Smooth muscle cell (in vitro differentiated cells): ENCODE measurements at regions not wholly inside any gene's neighbourhood (a gene's known extent, or its start where the extent isn't known, plus 50 kb on each side); places are given as distances from the start of the nearest gene placed in this dataset.

Experiments
- DNase-seq: peaks from one replicate; lab custom pipeline; 2025; ENCODE audit not compliant: unreplicated experiment; lab: John Stamatoyannopoulos, UW
- H2AFZ ChIP-seq: fragments of 200-600 bp; sonication (generic); 2 replicates; pipeline ENCODE4 v1.6.0; 2016; ENCODE audit warnings: antibody characterized with exemption, low read depth, mild to moderate bottlenecking
- H3F3A ChIP-seq: fragments of 200-600 bp; sonication (generic); 2 replicates; pipeline ENCODE4 v1.6.0; 2017; ENCODE audit warnings: antibody characterized with exemption, low read depth
- H3K27ac ChIP-seq: fragments of 200-600 bp; sonication (generic); 2 replicates; pipeline ENCODE4 v1.5.1; 2016; ENCODE audit warnings: low read depth, mild to moderate bottlenecking
- H3K27me3 ChIP-seq: fragments of 200-600 bp; sonication (generic); 2 replicates; pipeline ENCODE4 v1.6.1; 2016; ENCODE audit warnings: low read depth, mild to moderate bottlenecking
- H3K36me3 ChIP-seq: fragments of 200-600 bp; sonication (generic); 2 replicates; pipeline ENCODE4 v1.5.1; 2016; ENCODE audit warnings: low read depth
- H3K4me1 ChIP-seq: fragments of 200-600 bp; sonication (generic); 2 replicates; pipeline ENCODE4 v1.5.1; 2016; ENCODE audit warnings: low read depth
- H3K4me2 ChIP-seq: fragments of 200-600 bp; sonication (generic); 2 replicates; pipeline ENCODE4 v1.6.0; 2016; ENCODE audit warnings: mild to moderate bottlenecking
- H3K4me3 ChIP-seq: fragments of 200-600 bp; sonication (generic); 2 replicates; pipeline ENCODE4 v1.5.1; 2016; ENCODE audit warnings: mild to moderate bottlenecking
- H3K79me2 ChIP-seq: fragments of 200-600 bp; sonication (generic); 2 replicates; pipeline ENCODE4 v1.6.0; 2016; ENCODE audit warnings: low read depth, mild to moderate bottlenecking
- H3K9ac ChIP-seq: fragments of 200-600 bp; sonication (generic); 2 replicates; pipeline ENCODE4 v1.6.0; 2016; ENCODE audit warnings: low read depth
- H3K9me3 ChIP-seq: fragments of 200-600 bp; sonication (generic); replicated peaks from 2 replicates; pipeline ENCODE4 v1.5.1; 2016; ENCODE audit warnings: low read depth
- H4K20me1 ChIP-seq: fragments of 200-600 bp; sonication (generic); 2 replicates; pipeline ENCODE4 v1.6.0; 2016; ENCODE audit warnings: low read depth
- CTCF ChIP-seq: fragments of 200-600 bp; sonication (generic); IDR thresholded peaks from 2 replicates; pipeline ENCODE4 v1.5.1; 2017; ENCODE audit warnings: borderline replicate concordance, mild to moderate bottlenecking, antibody characterized with exemption; ENCODE audit not compliant: insufficient read depth, poor library complexity, severe bottlenecking
- WGBS: methylation state at CpG from one replicate; pipeline ENCODE4 v1.1.7; 2016; ENCODE audit warnings: low lambda C conversion rate; 5-methylcytosine and 5-hydroxymethylcytosine counted together

GRCh38 chr21:16900685-16901084, 612.2 kb upstream of the CXADR start:
- no peaks in the 10 kb centered on the region for H3K79me2 ChIP-seq
- no peak overlapping the region for H3K4me2 ChIP-seq
- no peak overlapping the region for H3K27ac ChIP-seq
- no peak for DNase-seq
- TF ChIP-seq CTCF, result no peak
- H3K27me3 ChIP-seq, result no peaks in the 10 kb centered on the region
- no peak overlapping the region for H2AFZ ChIP-seq
- no peaks in the 10 kb centered on the region for H3K4me1 ChIP-seq
- no peak overlapping the region for H3K9ac ChIP-seq
- no peak overlapping the region for H3K4me3 ChIP-seq
- H3K9me3 ChIP-seq, result no peaks in the 10 kb centered on the region
- H3K36me3 ChIP-seq, result no peaks in the 10 kb centered on the region
- H3F3A ChIP-seq, result no peaks in the 10 kb centered on the region
- H4K20me1 ChIP-seq, result no peaks in the 10 kb centered on the region
- 86% methylated on average over 1 of the region's 1 CpG for WGBS

GRCh38 chr21:16908077-16908476, 604.8 kb upstream of the CXADR start:
- no peak for DNase-seq
- WGBS, result 94% methylated on average over 1 of the region's 1 CpG
- no peaks in the 10 kb centered on the region for H4K20me1 ChIP-seq

GRCh38 chr21:16910435-16911165, 602.2 kb upstream of the CXADR start:
- no peak overlapping the region for H3K4me3 ChIP-seq
- no peak overlapping the region for H3K27ac ChIP-seq
- no peak overlapping the region for H2AFZ ChIP-seq
- no peaks in the 10 kb centered on the region for H4K20me1 ChIP-seq
- no peak overlapping the region for H3K9ac ChIP-seq
- H3K79me2 ChIP-seq, result no peaks in the 10 kb centered on the region
- DNase-seq, result no peak
- H3K36me3 ChIP-seq, result no peaks in the 10 kb centered on the region
- TF ChIP-seq CTCF, result no peak
- no peaks in the 10 kb centered on the region for H3F3A ChIP-seq
- no peaks in the 10 kb centered on the region for H3K9me3 ChIP-seq
- no peak overlapping the region for H3K4me2 ChIP-seq
- no peaks in the 10 kb centered on the region for H3K4me1 ChIP-seq
- no peaks in the 10 kb centered on the region for H3K27me3 ChIP-seq
- WGBS, result 82% methylated on average over 4 of the region's 4 CpGs

More at GRCh38 chr21:16908077-16908476, 604.8 kb upstream of the CXADR start:
- Histone ChIP-seq H3F3A (no peaks in the 10 kb centered on the region), H2AFZ (no peak overlapping the region), H3K79me2 (no peaks in the 10 kb centered on the region), H3K27me3 (no peaks in the 10 kb centered on the region), H3K4me1 (no peaks in the 10 kb centered on the region), H3K4me2 (no peak overlapping the region), H3K9ac (no peak overlapping the region), H3K27ac (no peak overlapping the region), H3K9me3 (no peaks in the 10 kb centered on the region), H3K36me3 (no peaks in the 10 kb centered on the region), H3K4me3 (no peak overlapping the region)
- no peak for TF ChIP-seq CTCF

- no peaks in the 10 kb centered on the region for H3K4me1 ChIP-seq
- no peaks in the 10 kb centered on the region for H3F3A ChIP-seq
- no peak for TF ChIP-seq CTCF
- H3K9ac ChIP-seq, result no peak overlapping the region
- WGBS, result 90% methylated on average over 1 of the region's 1 CpG
- H3K9me3 ChIP-seq, result no peaks in the 10 kb centered on the region
- no peaks in the 10 kb centered on the region for H3K27me3 ChIP-seq
- H3K4me2 ChIP-seq, result no peak overlapping the region
- DNase-seq, result no peak
- no peak overlapping the region for H3K4me3 ChIP-seq
- no peak overlapping the region for H3K27ac ChIP-seq
- H2AFZ ChIP-seq, result no peak overlapping the region
- no peaks in the 10 kb centered on the region for H3K79me2 ChIP-seq
- H3K36me3 ChIP-seq, result no peaks in the 10 kb centered on the region
- no peaks in the 10 kb centered on the region for H4K20me1 ChIP-seq
Measured at GRCh38 chr21:16911166-16911607, 601.7 kb upstream of the CXADR start.
